Mesenchymal stem cell (in vitro differentiated cells and primary cell): ENCODE measurements at regions not wholly inside any gene's neighbourhood (a gene's known extent, or its start where the extent isn't known, plus 50 kb on each side); places are given as distances from the start of the nearest gene placed in this dataset.
A peak's percentile ranks its signal among the peaks of the same experiment; 100 is the strongest.

ENCODE experiments used
- DNase-seq: peaks from one replicate; pipeline ENCODE4 v3.0.0-alpha.2; 2013
- H2AFZ ChIP-seq: one replicate; pipeline ENCODE4 v1.6.1; 2013; ENCODE audit warnings: low read depth, mild to moderate bottlenecking, control low read depth, inconsistent platforms, low read length, moderate library complexity
- H2AK5ac ChIP-seq: 2 replicates; pipeline ENCODE4 v1.6.1; 2013; ENCODE audit warnings: low read length, moderate library complexity, mild to moderate bottlenecking, inconsistent platforms; ENCODE audit not compliant: severe bottlenecking
- H2BK120ac ChIP-seq: one replicate; pipeline ENCODE4 v1.6.1; 2013; ENCODE audit warnings: low read depth, mild to moderate bottlenecking, inconsistent platforms, low read length, moderate library complexity
- H2BK12ac ChIP-seq, 2 experiments: one replicate each; pipeline ENCODE4 v1.6.1; 2013; ENCODE audit warnings: inconsistent platforms in 2 of 2, low read length in 2 of 2, mild to moderate bottlenecking in 2 of 2, moderate library complexity in 2 of 2, control low read depth in 1 of 2
- H2BK15ac ChIP-seq: one replicate; pipeline ENCODE4 v1.6.1; 2013; ENCODE audit warnings: mild to moderate bottlenecking, low read depth, inconsistent platforms; ENCODE audit not compliant: poor library complexity, severe bottlenecking
- H2BK5ac ChIP-seq: 2 replicates; pipeline ENCODE4 v1.6.1; 2013; ENCODE audit warnings: low read depth, mild to moderate bottlenecking, low read length, control low read depth, inconsistent platforms; ENCODE audit not compliant: poor library complexity, severe bottlenecking
- H3K14ac ChIP-seq, 2 experiments: one replicate each; pipeline ENCODE4 v1.6.1; 2013; ENCODE audit warnings: inconsistent platforms in 2 of 2, low read length in 2 of 2, control low read depth in 1 of 2, mild to moderate bottlenecking in 1 of 2, moderate library complexity in 1 of 2
- H3K18ac ChIP-seq, 2 experiments: one replicate each; pipeline ENCODE4 v1.6.1; 2013; ENCODE audit warnings: inconsistent platforms in 2 of 2, low read length in 2 of 2, control low read depth in 1 of 2, low read depth in 1 of 2, mild to moderate bottlenecking in 1 of 2
- H3K23ac ChIP-seq, 2 experiments: one replicate each; pipeline ENCODE4 v1.6.1; 2013; ENCODE audit warnings: inconsistent platforms in 2 of 2, low read length in 2 of 2, mild to moderate bottlenecking in 2 of 2, moderate library complexity in 2 of 2, control low read depth in 1 of 2
- H3K27ac ChIP-seq: 2 replicates; pipeline ENCODE4 v1.5.1; 2013; ENCODE audit warnings: mild to moderate bottlenecking, moderate library complexity, low read length, control low read depth, inconsistent platforms; ENCODE audit not compliant: poor library complexity, severe bottlenecking
- H3K27me3 ChIP-seq, 2 experiments: 2 replicates each; pipeline versions ENCODE4 v1.6.1 to v1.7.0; 2013; ENCODE audit warnings: low read length in 2 of 2, mild to moderate bottlenecking in 2 of 2, moderate library complexity in 2 of 2, control low read depth in 1 of 2, inconsistent platforms in 1 of 2; ENCODE audit not compliant: control insufficient read depth in 1 of 2, insufficient read depth in 1 of 2
- H3K36me3 ChIP-seq, 2 experiments: 2 replicates each; pipeline versions ENCODE4 v1.6.1 to v1.7.0; 2013; ENCODE audit warnings: low read length in 2 of 2, control low read depth in 1 of 2, inconsistent platforms in 1 of 2, low read depth in 1 of 2, mild to moderate bottlenecking in 1 of 2; ENCODE audit not compliant: insufficient read depth in 2 of 2, control insufficient read depth in 1 of 2
- H3K4ac ChIP-seq, 2 experiments: one replicate each; pipeline ENCODE4 v1.6.1; 2013; ENCODE audit warnings: inconsistent platforms in 2 of 2, low read length in 2 of 2, mild to moderate bottlenecking in 2 of 2, moderate library complexity in 2 of 2, control low read depth in 1 of 2, low read depth in 1 of 2
- H3K4me1 ChIP-seq: 2 replicates; pipeline ENCODE4 v1.6.1; 2013; ENCODE audit warnings: low read depth, low read length, control low read depth; ENCODE audit not compliant: control insufficient read depth, insufficient read depth
- H3K4me2 ChIP-seq: 2 replicates; pipeline ENCODE4 v1.6.1; 2013; ENCODE audit warnings: low read length, mild to moderate bottlenecking, inconsistent platforms; ENCODE audit not compliant: poor library complexity, severe bottlenecking
- H3K4me3 ChIP-seq, 2 experiments: 2 replicates each; pipeline versions ENCODE4 v1.5.1 to v1.7.0; 2013; ENCODE audit warnings: low read length in 2 of 2, mild to moderate bottlenecking in 2 of 2, control low read depth in 1 of 2, low read depth in 1 of 2; ENCODE audit not compliant: insufficient read depth in 1 of 2
- H3K79me1 ChIP-seq: replicated peaks from 2 replicates; pipeline ENCODE4 v1.6.1; 2013; ENCODE audit warnings: mild to moderate bottlenecking, control low read depth, low read length, inconsistent platforms; ENCODE audit not compliant: poor library complexity, severe bottlenecking
- H3K9ac ChIP-seq: 2 replicates; pipeline ENCODE4 v1.7.0; 2013; ENCODE audit warnings: mild to moderate bottlenecking, low read length, moderate library complexity
- H3K9me3 ChIP-seq: 2 replicates; pipeline ENCODE4 v1.7.0; 2013; ENCODE audit warnings: mild to moderate bottlenecking, low read length; ENCODE audit not compliant: control insufficient read depth
- H4K8ac ChIP-seq: one replicate; pipeline ENCODE4 v1.6.1; 2013; ENCODE audit warnings: inconsistent platforms, mild to moderate bottlenecking, low read length, moderate library complexity
- H4K91ac ChIP-seq: one replicate; pipeline ENCODE4 v1.6.1; 2013; ENCODE audit warnings: mild to moderate bottlenecking, low read length, inconsistent platforms
- WGBS: methylation state at CpG from one replicate; pipeline ENCODE4 v1.1.7; 2013; ENCODE audit warnings: mixed read lengths; 5-methylcytosine and 5-hydroxymethylcytosine counted together

GRCh38 chr13:61901946-61902541 is 486.4 kb upstream of the PCDH20 start:
- no peaks in the 10 kb centered on the region for H3K79me1 ChIP-seq
- no peak overlapping the region for H2BK120ac ChIP-seq
- no peak for DNase-seq
- no peak overlapping the region for H4K8ac ChIP-seq
- no peaks in the 10 kb centered on the region for H3K36me3 ChIP-seq
- H3K4me1 ChIP-seq = peaks cover 1% of the 10 kb centered on the region
- no peak overlapping the region for H2AFZ ChIP-seq
- no peak overlapping the region for H3K18ac ChIP-seq
- no peak overlapping the region for H2BK15ac ChIP-seq
- no peak overlapping the region for H3K4me3 ChIP-seq
- H3K9me3 ChIP-seq = no peaks in the 10 kb centered on the region
- H2AK5ac ChIP-seq = no peak overlapping the region
- no peak overlapping the region for H3K14ac ChIP-seq
- no peak overlapping the region for H3K23ac ChIP-seq
- no peak overlapping the region for H3K4ac ChIP-seq
- no peak overlapping the region for H2BK5ac ChIP-seq
- H3K9ac ChIP-seq = no peak overlapping the region
- H3K27ac ChIP-seq = no peak overlapping the region
- no peak overlapping the region for H4K91ac ChIP-seq
- no peak overlapping the region for H3K4me2 ChIP-seq
- H3K27me3 ChIP-seq = no peaks in the 10 kb centered on the region
- H2BK12ac ChIP-seq = no peak overlapping the region

GRCh38 chr13:61900033-61900432 is 484.4 kb upstream of the PCDH20 start:
- WGBS = 64% methylated on average over 2 of the region's 3 CpGs
- Histone ChIP-seq H4K8ac (no peak overlapping the region), H3K18ac (no peak overlapping the region), H3K27ac (no peak overlapping the region), H2BK120ac (no peak overlapping the region), H3K36me3 (no peaks in the 10 kb centered on the region), H4K91ac (no peak overlapping the region), H2BK15ac (peak overlapping the region; percentile 6), H3K4me1 (peaks cover 1% of the 10 kb centered on the region), H3K27me3 (no peaks in the 10 kb centered on the region), H2BK5ac (no peak overlapping the region), H2AFZ (no peak overlapping the region), H3K9me3 (no peaks in the 10 kb centered on the region), H3K4me2 (no peak overlapping the region), H3K14ac (no peak overlapping the region), H3K4ac (no peak overlapping the region), H3K9ac (no peak overlapping the region), H3K79me1 (no peaks in the 10 kb centered on the region), H2AK5ac (no peak overlapping the region), H3K23ac (no peak overlapping the region), H2BK12ac (no peak overlapping the region), H3K4me3 (no peak overlapping the region)
- no peak for DNase-seq

GRCh38 chr13:61898207-61898606 is 482.6 kb upstream of the PCDH20 start:
- Histone ChIP-seq H3K9ac (no peak overlapping the region), H3K27me3 (no peaks in the 10 kb centered on the region), H4K91ac (no peak overlapping the region), H3K9me3 (no peaks in the 10 kb centered on the region), H3K18ac (no peak overlapping the region), H2BK5ac (no peak overlapping the region), H2BK120ac (no peak overlapping the region), H3K23ac (no peak overlapping the region), H3K79me1 (no peaks in the 10 kb centered on the region), H3K4me1 (peaks cover under 1% of the 10 kb centered on the region), H2BK12ac (no peak overlapping the region), H3K14ac (no peak overlapping the region), H2AK5ac (no peak overlapping the region), H3K36me3 (no peaks in the 10 kb centered on the region), H3K27ac (no peak overlapping the region), H4K8ac (no peak overlapping the region), H3K4me3 (no peak overlapping the region), H3K4ac (no peak overlapping the region), H2BK15ac (no peak overlapping the region), H2AFZ (no peak overlapping the region), H3K4me2 (no peak overlapping the region)
- no CpG with 5 or more reads among the region's 2 CpGs for WGBS
- no peak for DNase-seq

GRCh38 chr13:61891401-61891800 is 475.8 kb upstream of the PCDH20 start:
- H3K4ac ChIP-seq = no peak overlapping the region
- H3K9me3 ChIP-seq = no peaks in the 10 kb centered on the region
- H3K27me3 ChIP-seq = no peaks in the 10 kb centered on the region
- DNase-seq = no peak
- H3K4me3 ChIP-seq = no peak overlapping the region
- H3K4me1 ChIP-seq = no peaks in the 10 kb centered on the region
- H4K91ac ChIP-seq = no peak overlapping the region
- H2BK12ac ChIP-seq = no peak overlapping the region
- H3K18ac ChIP-seq = no peak overlapping the region
- H2AK5ac ChIP-seq = no peak overlapping the region
- H2BK120ac ChIP-seq = no peak overlapping the region
- no peak overlapping the region for H3K4me2 ChIP-seq
- H3K23ac ChIP-seq = no peak overlapping the region
- no peaks in the 10 kb centered on the region for H3K36me3 ChIP-seq
- no peak overlapping the region for H2AFZ ChIP-seq
- no peak overlapping the region for H3K27ac ChIP-seq
- no peak overlapping the region for H4K8ac ChIP-seq
- H3K9ac ChIP-seq = no peak overlapping the region
- no peak overlapping the region for H2BK5ac ChIP-seq
- no peak overlapping the region for H2BK15ac ChIP-seq
- H3K79me1 ChIP-seq = no peaks in the 10 kb centered on the region
- H3K14ac ChIP-seq = no peak overlapping the region
